ENCODE measurements at regions not wholly inside any gene's neighbourhood (a gene's known extent, or its start where the extent isn't known, plus 50 kb on each side); places are given as distances from the start of the nearest gene placed in this dataset.

DNA sequence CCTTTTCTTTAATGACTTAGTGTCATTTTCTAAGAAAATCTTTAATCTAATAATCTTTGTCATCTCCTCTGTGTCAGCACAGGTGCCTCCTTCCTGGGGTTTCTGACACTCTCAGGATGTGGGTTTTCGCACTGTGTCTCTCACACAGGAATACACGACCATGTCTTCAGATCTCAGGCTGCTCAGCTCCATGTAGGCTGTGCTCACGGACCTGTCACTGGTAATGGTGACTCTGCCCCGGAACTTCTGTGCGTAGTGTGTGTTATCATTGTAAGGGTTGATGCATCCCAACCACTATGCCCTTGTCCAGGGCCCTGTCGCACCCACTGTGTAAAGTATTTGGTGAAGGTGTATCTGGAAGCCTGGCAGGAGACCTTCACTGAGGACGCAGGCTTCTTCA, 647.8 kb downstream of the TMEM121 start:
- TF ChIP-seq, protein P1, sequence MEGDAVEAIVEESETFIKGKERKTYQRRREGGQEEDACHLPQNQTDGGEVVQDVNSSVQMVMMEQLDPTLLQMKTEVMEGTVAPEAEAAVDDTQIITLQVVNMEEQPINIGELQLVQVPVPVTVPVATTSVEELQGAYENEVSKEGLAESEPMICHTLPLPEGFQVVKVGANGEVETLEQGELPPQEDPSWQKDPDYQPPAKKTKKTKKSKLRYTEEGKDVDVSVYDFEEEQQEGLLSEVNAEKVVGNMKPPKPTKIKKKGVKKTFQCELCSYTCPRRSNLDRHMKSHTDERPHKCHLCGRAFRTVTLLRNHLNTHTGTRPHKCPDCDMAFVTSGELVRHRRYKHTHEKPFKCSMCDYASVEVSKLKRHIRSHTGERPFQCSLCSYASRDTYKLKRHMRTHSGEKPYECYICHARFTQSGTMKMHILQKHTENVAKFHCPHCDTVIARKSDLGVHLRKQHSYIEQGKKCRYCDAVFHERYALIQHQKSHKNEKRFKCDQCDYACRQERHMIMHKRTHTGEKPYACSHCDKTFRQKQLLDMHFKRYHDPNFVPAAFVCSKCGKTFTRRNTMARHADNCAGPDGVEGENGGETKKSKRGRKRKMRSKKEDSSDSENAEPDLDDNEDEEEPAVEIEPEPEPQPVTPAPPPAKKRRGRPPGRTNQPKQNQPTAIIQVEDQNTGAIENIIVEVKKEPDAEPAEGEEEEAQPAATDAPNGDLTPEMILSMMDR (IDR thresholded peaks at IDR 0.05; ENCODE audit: extremely low read depth in 1 of 2, insufficient read depth in 1 of 2, low read depth in 1 of 2, low read length in 2 of 2) = no peak
- TF ChIP-seq, protein P2, sequence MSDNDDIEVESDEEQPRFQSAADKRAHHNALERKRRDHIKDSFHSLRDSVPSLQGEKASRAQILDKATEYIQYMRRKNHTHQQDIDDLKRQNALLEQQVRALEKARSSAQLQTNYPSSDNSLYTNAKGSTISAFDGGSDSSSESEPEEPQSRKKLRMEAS (IDR thresholded peaks at IDR 0.05; ENCODE audit: insufficient read depth, insufficient read length) = no peak
- TF ChIP-seq POLR2A (IDR thresholded peaks at IDR 0.05; ENCODE audit: low read depth, low read length) = no peak

Data from endothelial cell of umbilical vein (primary cell).